22Rv1 (cell line): ENCODE measurements at regions not wholly inside any gene's neighbourhood (a gene's known extent, or its start where the extent isn't known, plus 50 kb on each side); places are given as distances from the start of the nearest gene placed in this dataset.

Experiments used
- H3K27ac ChIP-seq: fragments of 450-650 bp; 2 replicates; pipeline ENCODE4 v1.5.1; 2017
- CTCF ChIP-seq: fragments of 450-650 bp; IDR thresholded peaks from 2 replicates; pipeline ENCODE4 v1.5.1; 2017; ENCODE audit warnings: mild to moderate bottlenecking
- ZFX ChIP-seq: fragments of 450-650 bp; IDR thresholded peaks from 2 replicates; pipeline ENCODE4 v1.6.1; 2017; ENCODE audit warnings: antibody characterized with exemption, borderline replicate concordance

- TF ChIP-seq ZFX (no peak), CTCF (no peak)
- H3K27ac ChIP-seq, result no peak overlapping the region
Observed at GRCh38 chr6:14665827-14666724, 548.5 kb downstream of the CD83 start.

DNA sequence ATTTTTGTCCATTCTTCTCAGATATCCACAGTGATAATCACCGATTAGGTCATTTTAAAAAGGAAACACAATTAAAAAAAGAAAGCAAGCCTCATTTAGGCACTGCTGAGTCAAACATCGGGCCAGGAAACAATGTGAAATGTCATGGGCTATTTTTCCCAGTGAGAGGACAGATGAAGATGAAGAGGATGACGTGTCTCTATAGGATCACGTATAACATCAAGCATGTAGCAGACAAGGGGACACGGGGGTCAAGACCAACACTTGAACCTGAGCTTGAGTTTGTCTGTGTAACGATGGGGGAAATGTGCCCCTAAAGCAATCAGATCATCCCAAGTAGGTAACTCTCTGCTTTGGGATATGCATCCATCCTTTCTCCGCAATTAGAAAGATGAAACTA lies 553.2 kb downstream of the CD83 start:
- H3K27ac ChIP-seq, result no peak overlapping the region
- no peak for TF ChIP-seq ZFX
- no peak for TF ChIP-seq CTCF

DNA sequence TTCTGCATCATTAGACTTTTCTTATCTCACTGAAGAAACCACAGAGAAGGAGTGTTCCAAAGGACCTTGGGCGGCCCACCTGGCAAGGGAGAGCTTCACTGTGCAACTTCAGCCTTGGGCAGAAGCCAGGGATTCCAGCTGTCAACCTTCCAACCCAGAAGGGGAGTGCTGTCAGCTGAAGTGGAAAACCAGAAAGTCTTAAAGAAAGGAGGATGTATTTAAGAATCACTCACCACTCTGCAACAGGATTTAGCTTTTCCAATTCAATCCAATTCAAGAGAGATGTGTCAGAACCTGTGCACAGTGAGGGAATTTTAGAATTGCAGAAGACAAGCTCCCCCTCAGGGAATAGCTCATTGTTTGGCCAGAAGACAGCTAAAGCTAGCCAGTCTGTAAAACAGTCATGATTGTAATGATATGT lies 553.7 kb downstream of the CD83 start:
- TF ChIP-seq CTCF (no peak), ZFX (no peak)
- H3K27ac ChIP-seq, result no peak overlapping the region

- TF ChIP-seq CTCF (no peak), ZFX (no peak)
- no peak overlapping the region for H3K27ac ChIP-seq
Observed at GRCh38 chr6:14671937-14672336, 554.4 kb downstream of the CD83 start.

- no peak overlapping the region for H3K27ac ChIP-seq
- no peak for TF ChIP-seq CTCF
- TF ChIP-seq ZFX, result no peak
Observed at GRCh38 chr6:14673201-14673600, 555.6 kb downstream of the CD83 start.

- TF ChIP-seq ZFX (no peak), CTCF (no peak)
- H3K27ac ChIP-seq, result no peak overlapping the region
Observed at GRCh38 chr6:14674458-14674857, 556.9 kb downstream of the CD83 start.

DNA sequence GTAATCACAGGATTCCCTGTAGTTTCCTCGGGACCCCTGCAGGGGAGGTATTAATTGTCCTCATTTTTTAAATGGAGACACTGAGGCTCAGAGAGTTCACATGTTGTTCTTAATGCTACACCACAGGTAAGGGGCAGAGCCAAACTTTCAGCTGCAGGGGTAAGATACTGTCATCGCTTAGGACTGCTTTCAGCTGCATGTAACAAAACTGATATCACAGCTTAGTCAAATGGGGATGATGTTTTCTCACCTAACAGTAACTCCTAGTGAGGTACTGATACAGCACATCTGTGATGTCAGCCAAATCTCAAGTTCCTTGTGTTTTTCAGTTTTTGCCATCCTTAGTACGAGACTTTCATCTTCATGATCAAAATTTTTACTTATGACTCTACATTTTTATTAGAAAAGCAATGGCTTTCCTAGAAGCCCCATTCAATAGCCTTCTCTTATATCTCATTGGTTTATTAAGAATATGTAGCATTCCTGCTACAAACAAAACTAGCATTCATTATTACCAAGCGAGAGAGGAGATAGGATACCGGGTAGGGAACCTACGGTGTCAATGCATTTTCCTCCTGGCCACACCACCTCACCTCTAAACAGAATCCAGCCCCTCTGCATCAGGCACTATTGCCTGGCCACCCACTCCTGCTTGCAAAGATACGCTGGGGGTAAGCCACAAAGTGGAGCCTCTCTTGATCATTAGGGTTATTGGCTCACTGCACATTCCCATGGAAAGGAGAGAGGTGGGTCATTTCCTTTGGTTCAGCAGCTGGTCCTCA lies 557.5 kb downstream of the CD83 start:
- no peak for TF ChIP-seq ZFX
- TF ChIP-seq CTCF, result no peak
- H3K27ac ChIP-seq, result no peak overlapping the region
